GM12891 (cell line): ENCODE measurements at regions not wholly inside any gene's neighbourhood (a gene's known extent, or its start where the extent isn't known, plus 50 kb on each side); places are given as distances from the start of the nearest gene placed in this dataset.

ENCODE experiments used
- PAX5 ChIP-seq: IDR thresholded peaks from 2 replicates; pipeline ENCODE4 v1.6.1; 2011; ENCODE audit warnings: low read length, moderate library complexity, mild to moderate bottlenecking; ENCODE audit not compliant: insufficient read depth, severe bottlenecking
- POLR2A ChIP-seq: IDR thresholded peaks from 2 replicates; pipeline ENCODE4 v1.6.1; 2011; ENCODE audit warnings: low read depth, low read length, control low read depth
- POLR2AphosphoS5 ChIP-seq: IDR thresholded peaks from 2 replicates; pipeline ENCODE4 v1.6.1; 2011; ENCODE audit warnings: low read depth, low read length, control low read depth
- SPI1 ChIP-seq: IDR thresholded peaks from 2 replicates; pipeline ENCODE4 v1.6.1; 2011; ENCODE audit warnings: low read depth, low read length, control low read depth

- TF ChIP-seq PAX5, result no peak
- no peak for TF ChIP-seq POLR2A
- TF ChIP-seq POLR2AphosphoS5, result no peak
- no peak for TF ChIP-seq SPI1
These were observed 75.3 kb downstream of the UTRN start for GRCh38 chr6:144360401-144360800.
